GM12874 (cell line): ENCODE measurements at regions not wholly inside any gene's neighbourhood (a gene's known extent, or its start where the extent isn't known, plus 50 kb on each side); places are given as distances from the start of the nearest gene placed in this dataset.

ENCODE experiments used
- CTCF ChIP-seq: IDR thresholded peaks from 2 replicates; pipeline ENCODE4 v1.5.1; 2011; ENCODE audit warnings: low read depth, mild to moderate bottlenecking, control low read depth, low read length, moderate library complexity; ENCODE audit not compliant: insufficient read depth

- TF ChIP-seq CTCF: no peak
These were observed 956.5 kb downstream of the KCNMA1 start for GRCh38 chr10:76681153-76681552.

GRCh38 chr10:76679030-76679429, 958.6 kb downstream of the KCNMA1 start:
- TF ChIP-seq CTCF: no peak

- no peak for TF ChIP-seq CTCF
These were observed 961.5 kb downstream of the KCNMA1 start for GRCh38 chr10:76675951-76676587.

- TF ChIP-seq CTCF: no peak
These were observed 962.1 kb downstream of the KCNMA1 start for GRCh38 chr10:76675561-76675950.

GRCh38 chr10:76667408-76668370, 969.9 kb downstream of the KCNMA1 start:
- no peak for TF ChIP-seq CTCF

- no peak for TF ChIP-seq CTCF
These were observed 970.7 kb downstream of the KCNMA1 start for GRCh38 chr10:76666891-76667290.

GRCh38 chr10:76665029-76665428, 972.6 kb downstream of the KCNMA1 start:
- TF ChIP-seq CTCF: no peak
